GM21381 (cell line): ENCODE measurements at regions not wholly inside any gene's neighbourhood (a gene's known extent, or its start where the extent isn't known, plus 50 kb on each side); places are given as distances from the start of the nearest gene placed in this dataset.

ENCODE experiments used
- ATAC-seq: cut with Tn5 transposase; IDR thresholded peaks from one replicate; pipeline ENCODE4 v1.9.1; 2021; ENCODE audit warnings: mild to moderate bottlenecking, moderate library complexity; ENCODE audit not compliant: unreplicated experiment

DNA sequence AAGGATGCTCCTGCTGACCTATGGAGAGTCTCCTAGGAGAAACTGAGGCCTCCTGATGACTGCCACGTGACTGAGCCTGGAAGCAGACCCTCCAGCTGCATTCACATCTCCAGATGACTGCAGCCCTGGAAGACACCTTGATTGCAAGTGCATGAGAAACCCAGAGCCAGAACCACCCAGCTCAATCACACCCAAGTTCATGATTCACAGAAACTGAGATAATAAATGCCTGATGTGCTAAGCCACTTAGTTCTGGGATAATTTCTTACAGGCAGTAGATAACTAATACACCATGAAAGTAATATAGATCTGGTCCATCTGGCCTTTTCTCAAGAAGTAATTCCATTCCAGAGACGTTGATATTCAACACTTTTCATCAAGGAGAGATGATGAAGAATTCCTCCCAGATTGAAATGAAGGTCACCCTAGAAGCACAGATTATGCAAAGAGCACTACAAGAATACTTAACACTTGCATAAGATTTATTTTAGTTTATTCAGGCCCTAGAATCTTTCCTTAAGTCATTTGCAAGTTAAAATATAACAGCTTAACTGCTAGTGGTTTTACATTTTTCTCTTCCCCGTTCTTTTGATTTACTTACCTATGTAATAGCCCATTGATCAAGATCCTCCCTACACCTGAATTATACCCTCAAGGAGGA, 208.2 kb upstream of the INHBA start:
- ATAC-seq, result no peak

DNA sequence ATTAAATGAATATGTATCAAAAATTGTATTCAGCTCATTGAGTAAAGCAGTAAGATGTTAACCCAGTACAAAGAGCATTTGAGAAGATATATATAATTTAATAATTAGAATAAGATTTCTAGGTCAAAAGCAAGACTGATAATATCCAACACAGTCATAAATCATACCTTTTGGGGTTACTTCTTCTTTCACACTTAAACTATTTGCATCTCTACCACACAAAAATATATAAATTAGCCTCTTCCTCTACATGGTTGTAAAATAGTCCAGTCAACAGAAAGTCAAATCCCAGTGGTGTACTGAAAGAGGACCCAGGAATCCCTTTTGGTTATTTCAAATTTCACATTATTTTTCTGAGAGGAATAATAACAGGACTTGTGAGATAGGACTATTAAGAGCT, 204.6 kb upstream of the INHBA start:
- no peak for ATAC-seq

DNA sequence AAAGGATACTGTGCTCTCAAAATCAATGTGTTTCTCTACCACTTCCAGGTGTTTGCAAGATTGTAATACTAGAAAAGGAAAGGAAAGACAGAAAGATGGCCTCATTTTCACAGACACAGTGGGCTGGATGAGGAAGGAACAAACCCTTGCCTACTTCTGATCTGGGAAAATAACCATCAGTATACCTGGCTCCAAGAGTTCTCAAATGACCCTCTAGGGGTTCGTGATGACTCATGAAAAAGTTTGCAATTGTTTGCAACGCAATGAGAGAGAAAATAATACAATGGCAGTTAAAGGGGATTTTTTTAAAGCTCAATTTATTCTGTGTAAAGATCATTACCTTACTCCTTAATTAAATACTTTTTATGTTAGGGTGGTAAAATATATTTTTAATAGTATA, 197.6 kb upstream of the INHBA start:
- ATAC-seq, result no peak

DNA sequence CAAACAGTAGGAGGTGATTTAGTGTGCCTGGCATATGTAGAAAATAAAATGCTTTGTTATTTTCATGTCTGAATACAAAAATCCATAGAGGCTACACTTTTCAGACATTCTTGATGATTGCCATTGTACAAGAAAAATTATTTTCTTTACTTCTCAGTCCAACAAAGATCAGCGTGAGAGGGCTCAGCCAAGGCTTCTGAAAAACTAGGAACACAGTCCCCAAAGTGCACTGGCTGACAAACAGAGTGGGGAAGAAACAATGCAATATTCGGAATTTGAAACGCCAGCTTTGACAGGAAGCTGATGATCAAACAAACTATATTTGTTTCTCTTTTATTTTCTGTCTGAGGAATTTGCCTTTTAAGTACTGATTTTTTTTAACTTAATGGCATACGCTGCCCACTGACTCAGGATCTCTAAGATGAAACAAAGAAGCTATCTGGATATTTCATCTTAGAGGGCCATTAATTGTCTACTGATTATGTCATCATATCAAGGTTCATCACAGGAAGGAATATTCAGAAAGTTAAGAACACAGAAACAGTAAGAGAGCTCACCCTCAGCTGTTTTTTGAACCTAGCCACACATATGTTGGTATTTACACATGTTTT, 197.0 kb upstream of the INHBA start:
- ATAC-seq, result no peak

DNA sequence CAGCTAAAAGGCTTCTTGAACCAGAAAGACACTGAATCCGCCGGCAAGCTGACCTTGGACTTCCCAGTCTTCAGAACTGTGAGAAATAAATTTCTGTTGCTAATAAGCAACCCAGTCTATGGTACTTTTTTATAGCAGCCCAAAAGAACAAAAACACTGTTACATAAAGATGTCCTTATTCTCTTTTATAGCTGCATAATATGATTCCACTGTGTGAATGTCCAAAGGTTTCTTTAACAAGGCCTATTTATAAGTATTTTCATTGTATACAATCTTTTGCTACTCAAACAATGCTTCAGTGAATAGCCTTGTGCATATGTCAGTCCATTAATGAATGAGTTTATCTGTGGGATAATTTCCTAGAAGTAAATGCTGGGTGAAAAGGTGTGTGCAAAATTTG, 190.8 kb upstream of the INHBA start:
- no peak for ATAC-seq

DNA sequence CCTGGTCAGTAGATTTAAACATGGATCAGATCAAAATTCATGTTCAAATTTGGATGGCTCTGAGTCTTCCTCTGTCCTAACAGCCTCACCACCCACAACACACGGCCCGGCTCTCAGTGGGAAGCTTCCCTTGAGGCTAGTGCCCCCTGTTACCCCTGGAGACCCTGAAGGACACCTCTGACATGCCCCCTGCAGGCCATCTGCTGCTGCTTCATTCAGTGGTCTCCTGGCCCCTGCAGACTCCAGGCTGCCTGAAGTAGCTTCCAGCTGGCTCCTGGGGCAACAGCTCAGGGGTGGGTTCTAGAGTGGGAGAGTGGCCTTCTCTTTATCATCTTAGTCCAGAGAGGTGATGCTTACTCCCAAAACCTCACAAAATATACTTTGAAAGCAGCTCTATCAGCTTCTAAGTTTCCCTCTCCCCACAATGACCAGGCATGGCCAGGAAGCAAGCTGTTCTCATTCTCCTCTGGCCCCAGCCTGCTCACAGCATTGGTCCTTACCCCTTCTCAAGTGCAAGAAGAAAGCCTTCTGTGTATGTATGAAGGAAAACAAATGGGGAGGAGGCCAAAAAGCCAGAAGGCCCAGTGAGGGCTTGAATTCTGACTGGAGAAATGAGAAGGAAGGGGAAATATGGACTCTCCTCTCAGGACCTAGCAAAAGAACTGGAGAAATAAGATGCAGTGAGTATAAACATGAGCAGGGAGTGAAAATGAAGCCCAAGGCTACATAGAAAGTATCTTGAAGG, 189.6 kb upstream of the INHBA start:
- no peak for ATAC-seq

DNA sequence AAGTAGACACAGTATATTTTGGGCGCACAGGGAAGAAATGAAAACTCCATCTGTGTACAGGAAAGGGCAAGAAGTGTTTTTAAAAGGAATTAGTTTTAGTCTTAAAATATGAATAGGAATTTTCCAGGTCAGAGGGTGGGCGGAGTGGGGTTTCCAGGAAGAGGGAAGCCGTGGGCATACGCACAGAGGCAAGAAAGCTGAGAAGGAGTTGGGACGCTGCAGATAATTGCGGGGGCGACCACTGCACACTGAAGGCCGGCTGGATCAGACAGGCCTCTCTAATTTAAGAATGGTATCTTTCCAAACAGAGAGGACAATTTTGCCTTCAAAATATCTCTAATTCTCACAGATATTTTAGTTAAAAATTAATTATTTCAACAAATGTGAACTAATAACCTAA, 189.1 kb upstream of the INHBA start:
- ATAC-seq, result no peak

DNA sequence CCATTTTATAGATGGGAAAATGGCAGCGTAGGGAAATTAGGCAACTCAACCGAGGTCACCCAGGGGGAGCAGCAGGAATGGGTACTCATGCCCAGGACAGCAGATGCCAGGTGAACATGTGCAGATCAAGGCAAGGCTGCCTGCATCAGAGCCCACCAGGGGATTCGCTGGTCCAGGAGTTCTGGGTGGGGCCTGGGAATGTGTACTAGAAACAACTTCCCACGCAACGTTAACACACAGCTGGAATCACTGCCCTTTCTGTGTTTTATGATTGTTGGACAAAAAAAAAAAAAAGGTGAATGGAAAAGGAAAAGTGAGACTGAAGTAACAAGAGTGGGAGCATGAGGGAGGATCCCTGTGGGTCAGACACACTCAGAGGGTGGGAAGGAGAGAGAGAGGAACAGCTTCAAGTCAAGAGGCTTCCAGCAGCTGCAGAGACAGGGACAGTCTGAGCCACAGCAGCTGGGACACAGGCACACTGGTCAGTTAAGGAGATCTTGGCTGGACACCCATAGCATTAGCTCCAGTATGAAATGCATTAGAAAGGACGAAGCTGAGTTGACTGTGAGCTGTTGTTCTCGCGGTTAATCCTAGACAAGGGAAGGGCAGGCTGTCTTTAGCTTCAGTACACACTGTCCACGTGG, 187.9 kb upstream of the INHBA start:
- no peak for ATAC-seq

DNA sequence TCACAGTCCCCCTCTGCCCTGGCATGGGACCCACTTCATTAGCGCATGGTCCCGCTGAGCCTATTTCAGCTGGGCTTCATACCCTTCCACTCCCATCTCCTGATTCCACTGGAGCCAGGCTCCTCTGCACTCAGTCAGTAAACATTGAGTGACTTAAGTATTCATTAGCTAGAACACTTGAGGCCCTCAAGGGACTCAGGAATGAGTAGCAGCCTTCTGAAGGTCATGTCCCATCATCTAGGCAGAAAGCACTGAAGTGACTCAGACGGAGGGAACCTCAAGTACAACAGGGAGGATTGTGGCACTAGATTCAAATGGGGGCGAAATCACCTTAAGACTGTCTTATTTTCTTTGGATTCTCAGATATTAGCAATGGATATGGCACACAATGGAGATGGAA, 186.6 kb upstream of the INHBA start:
- no peak for ATAC-seq

DNA sequence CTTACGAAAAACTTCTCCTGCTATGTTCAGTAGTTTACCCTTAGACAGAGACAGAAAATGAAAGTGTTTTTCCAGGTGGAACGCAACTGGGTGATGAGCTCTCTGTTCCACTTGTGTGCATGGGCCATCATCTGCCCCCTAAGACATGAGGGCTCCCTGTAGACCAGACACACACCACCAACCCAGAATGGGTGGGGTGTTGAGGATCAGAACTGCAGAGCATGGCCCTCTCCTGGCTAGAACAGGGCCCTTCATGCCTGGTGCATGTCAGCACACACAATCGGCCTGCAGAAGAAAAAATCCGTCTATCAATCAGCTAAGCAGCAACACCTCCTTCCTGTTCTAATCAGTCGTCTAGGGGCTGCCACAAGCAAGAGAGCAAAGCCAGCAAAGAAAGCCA, 186.2 kb upstream of the INHBA start:
- no peak for ATAC-seq

DNA sequence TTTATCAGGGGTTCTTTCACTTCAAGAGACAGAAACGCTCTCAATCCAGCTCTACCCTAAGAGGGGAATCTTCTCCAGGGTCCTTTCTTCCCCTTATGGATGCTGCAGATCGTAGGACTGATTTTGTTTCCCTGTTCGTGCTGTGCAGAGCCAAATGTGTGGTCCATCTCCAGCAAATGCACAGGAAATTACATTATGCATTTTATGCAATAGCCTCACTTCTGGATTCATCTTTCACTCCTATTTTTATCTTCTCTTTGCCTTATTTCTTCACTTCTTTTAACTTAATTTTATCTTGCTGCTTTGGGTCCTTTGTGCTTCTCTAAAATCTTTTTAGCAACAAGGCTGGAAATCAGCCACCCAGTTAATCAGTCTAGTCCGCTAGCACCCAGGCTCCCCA, 184.5 kb upstream of the INHBA start:
- ATAC-seq, result no peak

DNA sequence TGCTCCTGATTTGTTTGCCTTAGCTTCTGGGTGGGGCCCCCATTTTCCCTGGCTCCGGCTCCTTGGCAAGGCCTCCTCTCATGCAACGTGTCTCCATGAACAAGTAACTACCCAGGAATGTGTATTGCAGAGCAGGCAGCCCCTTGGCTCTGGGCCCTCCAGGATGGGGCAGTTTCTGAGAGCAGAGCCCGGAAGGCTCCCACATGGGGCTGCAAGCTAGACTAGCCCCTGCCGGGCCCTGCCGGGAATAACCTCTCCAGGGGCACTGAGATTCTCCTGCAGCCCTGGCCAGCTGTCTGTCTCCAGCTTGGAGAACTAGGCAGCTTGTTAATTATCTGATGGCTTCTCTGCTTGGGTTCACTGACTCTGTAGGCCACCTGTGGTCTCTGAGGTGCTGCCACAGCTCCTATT, 184.0 kb upstream of the INHBA start:
- no peak for ATAC-seq

DNA sequence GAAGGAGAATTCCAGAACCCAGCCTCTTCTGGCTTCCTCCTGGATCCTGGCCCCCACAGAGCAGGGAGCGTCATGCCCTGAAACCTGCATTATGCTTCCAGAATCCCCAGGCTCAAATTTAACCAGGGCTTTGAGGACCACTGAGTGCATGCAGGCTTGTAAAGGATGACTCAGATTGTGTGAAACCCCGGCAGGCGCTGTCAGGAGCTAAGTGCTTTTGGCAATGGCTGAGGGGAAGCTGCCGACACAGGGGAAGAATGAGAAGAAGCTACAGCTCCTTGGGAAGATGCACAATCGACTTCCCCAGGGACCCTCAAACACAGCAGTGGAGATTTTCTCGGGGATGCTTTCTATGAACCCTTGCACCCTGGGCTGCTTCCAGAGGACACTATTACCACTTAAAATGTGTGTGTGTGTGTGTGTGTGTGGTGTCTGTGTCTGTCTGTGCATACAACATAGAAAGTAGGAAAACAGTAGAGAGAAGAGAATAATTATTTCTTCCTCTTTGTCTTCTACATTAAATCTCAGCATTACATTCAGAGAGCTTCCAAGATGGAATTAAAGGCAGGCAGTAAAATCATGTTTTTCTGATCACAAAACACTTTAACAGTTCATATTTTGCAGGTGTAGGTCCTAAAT, 183.5 kb upstream of the INHBA start:
- ATAC-seq, result no peak

DNA sequence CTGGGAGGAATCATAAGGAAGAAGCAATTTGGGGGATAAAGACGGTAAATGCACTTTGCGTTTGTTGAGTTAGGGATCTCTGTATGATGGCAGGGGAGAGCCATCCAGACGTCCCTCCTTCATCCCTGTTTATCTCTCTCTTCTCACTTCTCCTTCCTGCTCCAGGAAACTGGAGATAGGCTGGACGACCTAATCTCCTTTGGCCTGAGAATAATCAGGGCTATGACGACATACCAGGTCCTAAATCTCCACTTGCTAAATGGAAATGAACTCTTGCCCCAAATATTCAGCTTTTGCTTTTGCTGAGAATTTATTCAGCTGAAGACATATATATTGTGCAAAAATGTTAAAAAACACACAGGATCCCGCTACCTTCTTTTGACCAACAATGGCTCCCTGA, 182.9 kb upstream of the INHBA start:
- ATAC-seq, result no peak

DNA sequence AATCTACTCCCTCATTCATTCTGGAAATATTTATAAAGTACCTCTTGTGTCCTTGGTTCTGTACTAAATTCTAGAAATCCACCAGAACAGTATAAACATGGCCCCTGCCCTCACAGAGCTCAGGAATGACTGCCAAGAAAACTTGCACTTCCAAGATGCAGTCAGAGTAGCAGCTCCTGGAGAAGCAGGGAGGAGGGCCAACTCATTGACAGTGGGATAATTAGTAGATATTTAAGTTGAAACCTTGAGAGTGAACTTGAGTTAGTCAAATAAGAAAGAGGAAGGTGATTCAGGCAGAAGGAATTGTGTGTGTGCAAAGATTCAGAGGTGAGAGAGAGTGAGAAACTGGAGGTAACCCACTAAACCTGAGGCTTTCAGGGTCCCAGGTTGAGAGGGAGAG, 182.2 kb upstream of the INHBA start:
- no peak for ATAC-seq

DNA sequence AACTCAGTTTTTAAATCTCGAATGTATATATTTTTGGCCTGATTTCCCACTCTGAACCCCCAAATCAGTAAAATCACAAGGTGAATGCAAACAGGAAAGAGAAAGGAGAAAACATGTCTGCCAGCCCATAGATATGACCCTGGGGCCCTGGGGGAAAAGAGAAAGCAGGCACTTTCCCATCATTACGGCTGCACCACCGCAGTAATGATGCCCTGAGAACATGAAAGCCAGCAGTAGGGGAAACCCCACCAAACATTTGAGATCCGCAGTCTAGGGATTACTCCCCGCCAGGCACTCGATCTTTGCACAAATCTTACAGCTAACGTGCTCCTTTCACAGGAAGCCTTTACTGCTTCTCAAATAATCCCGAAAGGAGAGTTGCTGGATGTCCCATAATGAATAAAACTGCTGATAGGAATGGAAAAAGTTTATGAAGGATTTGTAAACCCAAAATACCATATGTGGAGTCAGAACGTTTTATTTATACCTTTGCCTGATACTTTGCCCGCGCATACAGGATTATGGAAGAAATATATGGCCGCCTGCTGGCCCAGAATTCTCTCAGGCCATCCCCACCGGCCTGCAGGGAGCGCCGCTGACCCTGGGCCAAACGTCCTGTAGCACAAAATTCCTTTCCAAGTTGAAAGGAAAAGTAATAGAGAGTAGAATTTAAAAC, 180.0 kb upstream of the INHBA start:
- peak; percentile 41 for ATAC-seq

DNA sequence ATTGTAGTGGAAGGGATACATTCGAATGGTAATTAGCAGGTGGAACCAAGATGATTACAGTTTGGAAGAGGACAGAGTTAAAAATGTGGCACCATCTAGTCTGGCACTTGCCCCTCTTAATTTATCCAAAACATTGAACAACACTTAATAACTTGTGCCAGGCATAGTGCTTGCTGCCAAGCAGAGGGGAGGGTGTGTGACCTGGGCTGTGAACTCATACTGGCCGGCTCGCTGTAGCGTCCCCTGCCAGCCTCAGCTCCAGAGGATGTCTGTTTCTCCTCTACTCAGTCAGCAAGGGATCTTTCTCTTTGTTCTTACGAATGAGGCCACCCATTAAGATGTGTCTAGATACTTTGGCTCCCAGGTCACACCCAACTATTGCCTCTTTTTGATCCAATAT, 179.4 kb upstream of the INHBA start:
- ATAC-seq, result peak; percentile 12

DNA sequence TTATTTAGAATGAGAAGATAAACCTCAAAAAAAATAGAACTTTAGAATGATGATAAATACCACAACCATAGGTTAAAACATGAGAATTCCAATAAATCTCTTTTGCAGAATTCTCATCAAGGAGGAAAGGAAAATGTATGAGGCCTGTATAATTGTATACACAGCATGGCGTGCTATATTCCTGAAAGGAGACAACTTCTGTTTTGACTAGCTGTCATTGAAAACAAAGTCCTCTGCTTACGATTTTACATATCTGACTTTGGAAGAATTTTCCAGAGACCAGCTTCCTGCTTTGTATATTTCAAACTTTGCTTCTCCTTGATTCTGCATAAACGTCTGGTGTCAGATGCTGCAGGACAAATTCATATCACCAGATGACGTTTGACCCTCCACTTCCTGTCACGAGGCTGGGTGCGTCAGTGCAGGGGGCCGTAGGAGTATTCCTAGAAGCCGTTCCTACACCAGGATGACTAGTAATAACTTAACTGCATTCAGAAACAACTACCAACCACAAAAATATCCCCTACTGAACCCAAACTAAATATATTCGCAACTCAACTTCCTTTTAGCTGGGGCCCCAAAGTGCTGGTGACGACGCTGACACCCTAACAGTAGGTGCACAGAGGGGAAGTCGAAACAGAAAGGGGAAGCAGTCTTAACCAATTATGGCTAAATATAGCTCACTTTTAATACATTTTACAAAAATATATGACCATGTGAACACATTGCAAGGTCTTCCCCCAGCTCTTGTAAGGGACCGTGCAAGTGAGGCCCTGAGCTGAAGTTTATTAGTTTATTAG, 178.6 kb upstream of the INHBA start:
- peak; percentile 93 for ATAC-seq

DNA sequence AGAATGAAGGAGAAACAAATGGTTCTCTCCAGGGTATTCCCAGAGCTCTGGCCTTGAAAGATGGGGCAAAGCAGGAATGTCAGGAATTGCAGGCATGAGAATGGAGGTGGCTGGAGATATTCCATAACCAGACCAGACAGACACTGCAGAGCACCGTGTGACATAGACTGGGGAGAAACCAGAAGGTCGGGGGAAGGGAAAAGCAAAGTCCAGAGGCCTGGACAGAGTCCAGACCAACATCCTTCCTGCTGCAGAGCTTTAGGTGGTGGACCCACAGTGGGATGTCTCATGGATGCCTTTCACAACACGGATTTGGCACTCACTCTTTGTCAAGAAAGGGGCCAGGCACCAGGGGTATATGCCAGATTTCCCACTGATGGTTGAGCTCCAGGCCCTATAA, 177.2 kb upstream of the INHBA start:
- ATAC-seq, result no peak

DNA sequence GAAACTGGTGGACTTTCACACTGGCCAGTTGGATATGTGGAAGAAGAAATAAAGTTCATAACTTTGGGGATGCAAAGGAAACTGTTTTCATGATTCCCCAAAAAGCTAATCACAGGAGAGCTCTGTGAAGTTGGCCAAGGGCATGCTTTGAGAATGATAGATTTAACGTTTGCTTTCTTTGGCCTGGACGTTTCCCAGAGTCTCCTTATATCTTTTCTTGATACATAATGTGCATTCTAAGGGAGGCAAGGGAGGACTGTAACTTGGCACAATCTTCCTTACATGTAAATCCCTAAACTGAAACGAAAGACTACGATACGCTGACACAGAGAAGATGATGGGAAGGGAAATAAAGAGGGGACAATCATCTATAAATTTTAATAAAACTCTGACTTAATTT, 176.5 kb upstream of the INHBA start:
- no peak for ATAC-seq
